Neural cell (in vitro differentiated cells): ENCODE measurements at regions not wholly inside any gene's neighbourhood (a gene's known extent, or its start where the extent isn't known, plus 50 kb on each side); places are given as distances from the start of the nearest gene placed in this dataset.

Source experiments
- H2AFZ ChIP-seq: fragments of 200-600, 300-800 bp; sonication (generic), shearing (Covaris generic); 2 replicates; pipeline ENCODE4 v1.6.0; 2014; ENCODE audit warnings: low read depth, mild to moderate bottlenecking, antibody characterized with exemption, low read length, moderate library complexity
- H3F3A ChIP-seq: fragments of 200-600 bp; shearing (Covaris generic); 2 replicates; pipeline ENCODE4 v1.6.1; 2016; ENCODE audit warnings: mild to moderate bottlenecking, moderate library complexity, mixed read lengths, antibody characterized with exemption, low read length; ENCODE audit not compliant: insufficient read depth, poor library complexity, severe bottlenecking
- H3K27ac ChIP-seq: fragments of 200-600, 300-800 bp; sonication (generic), shearing (Covaris generic); 2 replicates; pipeline ENCODE4 v1.5.1; 2014; ENCODE audit warnings: mild to moderate bottlenecking, low read length, moderate library complexity
- H3K27me3 ChIP-seq: fragments of 300-800, 200-600 bp; sonication (generic), shearing (Covaris generic); 2 replicates; pipeline ENCODE4 v1.6.0; 2014; ENCODE audit warnings: mild to moderate bottlenecking, low read depth, low read length, moderate library complexity; ENCODE audit not compliant: insufficient read depth
- H3K36me3 ChIP-seq: fragments of 300-800, 200-600 bp; sonication (generic), shearing (Covaris generic); 2 replicates; pipeline ENCODE4 v1.5.1; 2014; ENCODE audit warnings: mild to moderate bottlenecking, antibody characterized with exemption, low read length, moderate library complexity; ENCODE audit not compliant: insufficient read depth
- H3K4me2 ChIP-seq: fragments of 300-800, 200-600 bp; sonication (generic), shearing (Covaris generic); 2 replicates; pipeline ENCODE4 v1.6.0; 2014; ENCODE audit warnings: mild to moderate bottlenecking, low read length
- H3K4me3 ChIP-seq: fragments of 300-800, 200-600 bp; sonication (generic), shearing (Covaris generic); 2 replicates; pipeline ENCODE4 v1.5.1; 2014; ENCODE audit warnings: mild to moderate bottlenecking, low read length, moderate library complexity
- H3K79me2 ChIP-seq: fragments of 200-600 bp; shearing (Covaris generic); replicated peaks from 2 replicates; pipeline ENCODE4 v1.6.0; 2014; ENCODE audit warnings: mild to moderate bottlenecking, low read length, moderate library complexity; ENCODE audit not compliant: insufficient read depth
- H3K9ac ChIP-seq: fragments of 300-800, 200-600 bp; sonication (generic), shearing (Covaris generic); 2 replicates; pipeline ENCODE4 v1.6.1; 2016; ENCODE audit warnings: mild to moderate bottlenecking, low read length, mixed read lengths
- H3K9me2 ChIP-seq: fragments of 200-600 bp; shearing (Covaris generic); 2 replicates; pipeline ENCODE4 v1.6.1; 2016; ENCODE audit warnings: mild to moderate bottlenecking, low read length, mixed read lengths; ENCODE audit not compliant: insufficient read depth
- H3K9me3 ChIP-seq: fragments of 200-600, 300-800 bp; sonication (generic), shearing (Covaris generic); 2 replicates; pipeline ENCODE4 v1.6.1; 2016; ENCODE audit warnings: mild to moderate bottlenecking, mixed run types, low read length, moderate library complexity, mixed read lengths
- H4K20me1 ChIP-seq: fragments of 200-600 bp; shearing (Covaris generic); 2 replicates; pipeline ENCODE4 v1.6.1; 2016; ENCODE audit warnings: mild to moderate bottlenecking, mixed run types; ENCODE audit not compliant: insufficient read depth
- CTCF ChIP-seq: fragments of 450-650 bp; IDR thresholded peaks from 2 replicates; pipeline ENCODE4 v1.5.1; 2014; ENCODE audit warnings: antibody characterized with exemption, mild to moderate bottlenecking, moderate library complexity; ENCODE audit not compliant: poor library complexity, severe bottlenecking
- EP300 ChIP-seq: fragments of 450-650 bp; conservative IDR thresholded peaks from 2 replicates; pipeline ENCODE4 v1.6.1; 2014; ENCODE audit warnings: antibody characterized with exemption, mild to moderate bottlenecking, moderate library complexity; ENCODE audit not compliant: poor library complexity, severe bottlenecking
- EZH2 ChIP-seq: fragments of 200-600, 300-800 bp; shearing (Covaris generic), sonication (generic); IDR thresholded peaks from 2 replicates; pipeline ENCODE4 v1.6.1; 2014; ENCODE audit warnings: antibody characterized with exemption, low read length, borderline replicate concordance, mild to moderate bottlenecking; ENCODE audit not compliant: insufficient read depth, poor library complexity, severe bottlenecking
- MXI1 ChIP-seq: fragments of 450-650 bp; conservative IDR thresholded peaks from 2 replicates; pipeline ENCODE4 v1.6.1; 2014; ENCODE audit warnings: antibody characterized with exemption, mild to moderate bottlenecking; ENCODE audit not compliant: poor library complexity, severe bottlenecking
- POLR2AphosphoS5 ChIP-seq: IDR thresholded peaks from 2 replicates; pipeline ENCODE4 v1.6.1; 2012
- RAD21 ChIP-seq: fragments of 450-650 bp; conservative IDR thresholded peaks from 2 replicates; pipeline ENCODE4 v1.6.1; 2014; ENCODE audit warnings: antibody characterized with exemption, mild to moderate bottlenecking, moderate library complexity
- REST ChIP-seq: IDR thresholded peaks from 2 replicates; pipeline ENCODE4 v1.6.1; 2012; ENCODE audit warnings: borderline replicate concordance
- SMC3 ChIP-seq: fragments of 450-650 bp; conservative IDR thresholded peaks from 2 replicates; pipeline ENCODE4 v1.6.1; 2014; ENCODE audit warnings: antibody characterized with exemption, mild to moderate bottlenecking, moderate library complexity; ENCODE audit not compliant: poor library complexity
- TAF1 ChIP-seq: IDR thresholded peaks from 2 replicates; pipeline ENCODE4 v1.6.1; 2012; ENCODE audit warnings: low read depth

- Histone ChIP-seq H3F3A (no peaks in the 10 kb centered on the region), H3K9me3 (no peaks in the 10 kb centered on the region), H3K27me3 (no peaks in the 10 kb centered on the region), H3K4me2 (no peak overlapping the region), H3K9ac (no peak overlapping the region), H4K20me1 (no peaks in the 10 kb centered on the region), H3K4me3 (no peak overlapping the region), H2AFZ (no peak overlapping the region), H3K36me3 (no peaks in the 10 kb centered on the region), H3K27ac (no peak overlapping the region), H3K79me2 (no peaks in the 10 kb centered on the region), H3K9me2 (no peaks in the 10 kb centered on the region)
- TF ChIP-seq SMC3 (no peak), TAF1 (no peak), RAD21 (no peak), MXI1 (no peak), POLR2AphosphoS5 (peak; percentile 58), EP300 (peak; percentile 74), EZH2 (no peak)
Observed at GRCh38 chr4:14496969-14497368, 505.3 kb upstream of the CPEB2 start.

- H3K4me2 ChIP-seq, result no peak overlapping the region
- H2AFZ ChIP-seq, result no peak overlapping the region
- no peaks in the 10 kb centered on the region for H3K27me3 ChIP-seq
- H3K9me2 ChIP-seq, result no peaks in the 10 kb centered on the region
- no peaks in the 10 kb centered on the region for H3K36me3 ChIP-seq
- H4K20me1 ChIP-seq, result no peaks in the 10 kb centered on the region
- no peak overlapping the region for H3K4me3 ChIP-seq
- H3K9ac ChIP-seq, result no peak overlapping the region
- no peaks in the 10 kb centered on the region for H3K9me3 ChIP-seq
- H3K79me2 ChIP-seq, result no peaks in the 10 kb centered on the region
- H3K27ac ChIP-seq, result no peak overlapping the region
- no peaks in the 10 kb centered on the region for H3F3A ChIP-seq
- no peak for TF ChIP-seq CTCF
- TF ChIP-seq REST, result no peak
- TF ChIP-seq POLR2AphosphoS5, result no peak
- no peak for TF ChIP-seq SMC3
- TF ChIP-seq RAD21, result no peak
- no peak for TF ChIP-seq MXI1
- TF ChIP-seq EP300, result no peak
- TF ChIP-seq TAF1, result no peak
- no peak for TF ChIP-seq EZH2
Observed at GRCh38 chr4:14504162-14504561, 498.1 kb upstream of the CPEB2 start.
